Putamen (tissue), 1 donor: ENCODE measurements at regions not wholly inside any gene's neighbourhood (a gene's known extent, or its start where the extent isn't known, plus 50 kb on each side); places are given as distances from the start of the nearest gene placed in this dataset.

Experiments
- DNase-seq: peaks from one replicate; pipeline ENCODE4 v3.0.0-alpha.2; 2016; ENCODE audit warnings: low spot score

GRCh38 chr3:99439892-99440291 lies 198.5 kb upstream of the COL8A1 start:
- no peak for DNase-seq

GRCh38 chr3:99434190-99434589 lies 204.2 kb upstream of the COL8A1 start:
- no peak for DNase-seq

- no peak for DNase-seq
Measured at GRCh38 chr3:99430348-99431134, 207.9 kb upstream of the COL8A1 start.

GRCh38 chr3:99429502-99429901 lies 208.9 kb upstream of the COL8A1 start:
- DNase-seq = no peak

- no peak for DNase-seq
Measured at GRCh38 chr3:99425930-99426329, 212.5 kb upstream of the COL8A1 start.

GRCh38 chr3:99419116-99419515 lies 219.3 kb upstream of the COL8A1 start:
- no peak for DNase-seq

GRCh38 chr3:99418709-99419108 lies 219.7 kb upstream of the COL8A1 start:
- no peak for DNase-seq

GRCh38 chr3:99418209-99418635 lies 220.2 kb upstream of the COL8A1 start:
- DNase-seq = no peak

GRCh38 chr3:99413504-99413903 lies 224.9 kb upstream of the COL8A1 start:
- no peak for DNase-seq

- no peak for DNase-seq
Measured at GRCh38 chr3:99410789-99411311, 227.5 kb upstream of the COL8A1 start.

- DNase-seq = no peak
Measured at GRCh38 chr3:99409961-99410360, 228.4 kb upstream of the COL8A1 start.

- DNase-seq = no peak
Measured at GRCh38 chr3:99407257-99407656, 231.1 kb upstream of the COL8A1 start.

GRCh38 chr3:99402755-99403154 lies 235.6 kb upstream of the COL8A1 start:
- DNase-seq = no peak

- DNase-seq = no peak
Measured at GRCh38 chr3:99400352-99400751, 238.0 kb upstream of the COL8A1 start.

- no peak for DNase-seq
Measured at GRCh38 chr3:99396651-99397275, 241.6 kb upstream of the COL8A1 start.

- DNase-seq = no peak
Measured at GRCh38 chr3:99394831-99395778, 243.3 kb upstream of the COL8A1 start.

GRCh38 chr3:99393961-99394360 lies 244.4 kb upstream of the COL8A1 start:
- no peak for DNase-seq

GRCh38 chr3:99388780-99389179 lies 249.6 kb upstream of the COL8A1 start:
- no peak for DNase-seq

GRCh38 chr3:99384596-99384995 lies 253.8 kb upstream of the COL8A1 start:
- DNase-seq = no peak

- DNase-seq = no peak
Measured at GRCh38 chr3:99376926-99377325, 261.5 kb upstream of the COL8A1 start.

GRCh38 chr3:99373846-99374210 lies 264.6 kb upstream of the COL8A1 start:
- no peak for DNase-seq

GRCh38 chr3:99373088-99373845 lies 265.1 kb upstream of the COL8A1 start:
- no peak for DNase-seq
